Dermis blood vessel endothelial cell (primary cell): ENCODE measurements at regions not wholly inside any gene's neighbourhood (a gene's known extent, or its start where the extent isn't known, plus 50 kb on each side); places are given as distances from the start of the nearest gene placed in this dataset.
"Not testable (repeated sequence)": the region's sequence is repeated elsewhere in the genome, so short reads cannot be mapped to it uniquely, and the experiment has no call there.

Experiments
- DNase-seq: peaks from one replicate; pipeline ENCODE4 v3.0.0; 2010

GRCh38 chr15:53209396-53210042 lies 419.4 kb upstream of the ONECUT1 start:
- DNase-seq, result no peak

GRCh38 chr15:53208751-53209150 lies 418.6 kb upstream of the ONECUT1 start:
- no peak for DNase-seq

GRCh38 chr15:53203454-53203853 lies 413.3 kb upstream of the ONECUT1 start:
- DNase-seq, result no peak

GRCh38 chr15:53202876-53203275 lies 412.7 kb upstream of the ONECUT1 start:
- DNase-seq, result no peak

GRCh38 chr15:53197426-53197839 lies 407.3 kb upstream of the ONECUT1 start:
- DNase-seq, result peak; percentile 67

GRCh38 chr15:53196788-53197187 lies 406.7 kb upstream of the ONECUT1 start:
- DNase-seq, result no peak

- DNase-seq, result no peak
These were observed 406.1 kb upstream of the ONECUT1 start for GRCh38 chr15:53196242-53196641.

GRCh38 chr15:53193149-53193548 lies 403.0 kb upstream of the ONECUT1 start:
- peak; percentile 27 for DNase-seq

- DNase-seq, result no peak
These were observed 399.7 kb upstream of the ONECUT1 start for GRCh38 chr15:53189860-53190259.

- DNase-seq, result not testable (repeated sequence)
These were observed 393.3 kb upstream of the ONECUT1 start for GRCh38 chr15:53183449-53183848.

- DNase-seq, result no peak
These were observed 381.4 kb upstream of the ONECUT1 start for GRCh38 chr15:53171571-53171970.

- DNase-seq, result no peak
These were observed 376.6 kb upstream of the ONECUT1 start for GRCh38 chr15:53166684-53167201.

GRCh38 chr15:53165988-53166683 lies 376.0 kb upstream of the ONECUT1 start:
- no peak for DNase-seq

- no peak for DNase-seq
These were observed 370.1 kb upstream of the ONECUT1 start for GRCh38 chr15:53160092-53160704.

- no peak for DNase-seq
These were observed 369.3 kb upstream of the ONECUT1 start for GRCh38 chr15:53159458-53159857.

- DNase-seq, result no peak
These were observed 368.9 kb upstream of the ONECUT1 start for GRCh38 chr15:53158995-53159394.

GRCh38 chr15:53133255-53133850 lies 343.2 kb upstream of the ONECUT1 start:
- DNase-seq, result no peak

- DNase-seq, result no peak
These were observed 340.8 kb upstream of the ONECUT1 start for GRCh38 chr15:53130943-53131342.

- DNase-seq, result no peak
These were observed 339.2 kb upstream of the ONECUT1 start for GRCh38 chr15:53129121-53129904.

GRCh38 chr15:53128652-53129051 lies 338.5 kb upstream of the ONECUT1 start:
- DNase-seq, result no peak

GRCh38 chr15:53126144-53126543 lies 336.0 kb upstream of the ONECUT1 start:
- DNase-seq, result no peak

- DNase-seq, result no peak
These were observed 332.7 kb upstream of the ONECUT1 start for GRCh38 chr15:53122818-53123217.

- DNase-seq, result not testable (repeated sequence)
These were observed 326.8 kb upstream of the ONECUT1 start for GRCh38 chr15:53116915-53117314.
